Endothelial cell of umbilical vein (primary cell): ENCODE measurements at regions not wholly inside any gene's neighbourhood (a gene's known extent, or its start where the extent isn't known, plus 50 kb on each side); places are given as distances from the start of the nearest gene placed in this dataset.

Source experiments
- BruUV-seq: library from RNA; stranded (reverse); fragments of 400-500 nt; replicated peaks from 2 replicates; lab custom pipeline; 2021; lab: Mats Ljungman, UMichigan
- CTCF ChIA-PET: fragments of 300-600, 350-600 bp; sonication (Branson Sonifier 250); formaldehyde crosslinking; loops from one replicate; lab custom pipeline; 2021; ENCODE audit warnings: antibody characterized with exemption, inconsistent platforms; lab: Charles Lee
- POLR2A ChIA-PET: fragments of 300-600, 350-600 bp; sonication (Branson Sonifier 250); formaldehyde crosslinking; loops from one replicate; lab custom pipeline; 2021; ENCODE audit warnings: antibody characterized with exemption, inconsistent platforms; lab: Charles Lee
- DNase-seq: peaks from one replicate; pipeline ENCODE4 v3.0.0-alpha.2; 2011; ENCODE audit warnings: low read depth, low spot score
- FAIRE-seq: peaks from 2 replicates; lab custom pipeline; 2011; peaks lifted over from hg19 to GRCh38; lab: Jason Lieb, UNC
- H2AFZ ChIP-seq: 2 replicates; pipeline ENCODE4 v1.6.0; 2012; ENCODE audit warnings: low read depth, low read length, control low read depth, inconsistent platforms
- H3K27ac ChIP-seq: 2 replicates; pipeline ENCODE4 v1.5.1; 2011; ENCODE audit warnings: low read depth, mild to moderate bottlenecking, control low read depth, low read length, moderate library complexity; ENCODE audit not compliant: insufficient read depth
- H3K27me3 ChIP-seq, 2 experiments: 2 replicates each; pipeline versions ENCODE4 v1.6.0 to v1.6.1; 2011; ENCODE audit warnings: low read length in 2 of 2, mixed read lengths in 1 of 2; ENCODE audit not compliant: control insufficient read depth in 2 of 2, insufficient read depth in 2 of 2
- H3K36me3 ChIP-seq, 2 experiments: 2 replicates in 1 of 2; 3 replicates in 1 of 2; pipeline ENCODE4 v1.5.1; 2011; ENCODE audit warnings: low read length in 2 of 2, mild to moderate bottlenecking in 1 of 2, moderate library complexity in 1 of 2; ENCODE audit not compliant: control insufficient read depth in 2 of 2, insufficient read depth in 2 of 2; ENCODE audit errors: extremely low read depth in 1 of 2
- H3K4me1 ChIP-seq: 3 replicates; pipeline ENCODE4 v1.5.1; 2011; ENCODE audit warnings: mild to moderate bottlenecking, low read length; ENCODE audit not compliant: control insufficient read depth, insufficient read depth; ENCODE audit errors: extremely low read depth
- H3K4me2 ChIP-seq: 2 replicates; pipeline ENCODE4 v1.6.1; 2011; ENCODE audit warnings: low read length, control low read depth, mixed read lengths; ENCODE audit not compliant: insufficient read depth
- H3K4me3 ChIP-seq, 3 experiments: fragments of 200-600 bp in 1 of 3; sonication (generic), shearing (Covaris generic) in 1 of 3; replicated peaks in 1 of 3; 2 replicates each; pipeline ENCODE4 v1.5.1; 2011 to 2016; ENCODE audit warnings: control low read depth in 3 of 3, low read length in 3 of 3, mild to moderate bottlenecking in 2 of 3, inconsistent platforms in 1 of 3, low read depth in 1 of 3, moderate library complexity in 1 of 3; ENCODE audit not compliant: insufficient read depth in 1 of 3
- H3K79me2 ChIP-seq: 2 replicates; pipeline ENCODE4 v1.6.0; 2012; ENCODE audit warnings: low read length, inconsistent platforms; ENCODE audit not compliant: control insufficient read depth, insufficient read depth
- H3K9ac ChIP-seq: replicated peaks from 2 replicates; pipeline ENCODE3; 2011; ENCODE audit warnings: low read length, control low read depth; ENCODE audit not compliant: insufficient read depth; ENCODE audit errors: extremely low read depth
- H3K9me1 ChIP-seq: replicated peaks from 3 replicates; pipeline ENCODE4 v1.6.0; 2011; ENCODE audit warnings: mild to moderate bottlenecking, low read length; ENCODE audit not compliant: control insufficient read depth, insufficient read depth; ENCODE audit errors: extremely low read depth
- H3K9me3 ChIP-seq: replicated peaks from 2 replicates; pipeline ENCODE4 v1.5.1; 2012; ENCODE audit warnings: low read length, inconsistent platforms; ENCODE audit not compliant: control insufficient read depth, insufficient read depth
- H4K20me1 ChIP-seq: replicated peaks from 2 replicates; pipeline ENCODE3; 2011; ENCODE audit warnings: mild to moderate bottlenecking, low read length; ENCODE audit not compliant: control insufficient read depth, insufficient read depth; ENCODE audit errors: extremely low read depth
- EZH2 ChIP-seq: IDR thresholded peaks from 2 replicates; pipeline ENCODE4 v1.6.1; 2012; ENCODE audit warnings: borderline replicate concordance, low read depth, mild to moderate bottlenecking, moderate library complexity, low read length, inconsistent platforms; ENCODE audit not compliant: severe bottlenecking
- FOS ChIP-seq: IDR thresholded peaks from 2 replicates; pipeline ENCODE4 v1.6.1; 2011; ENCODE audit warnings: mild to moderate bottlenecking, low read length, moderate library complexity, borderline replicate concordance; ENCODE audit not compliant: insufficient read depth
- GATA2 ChIP-seq: IDR thresholded peaks from 2 replicates; pipeline ENCODE4 v1.7.0; 2011; ENCODE audit warnings: low read depth, mild to moderate bottlenecking, moderate library complexity, mixed read lengths, low read length; ENCODE audit not compliant: insufficient read length, insufficient read depth
- JUN ChIP-seq: IDR thresholded peaks from 2 replicates; pipeline ENCODE4 v1.6.1; 2011; ENCODE audit warnings: borderline replicate concordance, low read depth; ENCODE audit not compliant: insufficient read length, insufficient read depth
- MAX ChIP-seq: IDR thresholded peaks from 2 replicates; pipeline ENCODE4 v1.6.1; 2011; ENCODE audit not compliant: insufficient read depth, insufficient read length
- MYC ChIP-seq: IDR thresholded peaks from one replicate; pipeline ENCODE4 v1.6.1; 2011; ENCODE audit warnings: mild to moderate bottlenecking, low read depth, low read length
- POLR2A ChIP-seq: IDR thresholded peaks from 2 replicates; pipeline ENCODE4 v1.6.1; 2012; ENCODE audit warnings: low read depth, mild to moderate bottlenecking, control low read depth, low read length
- POLR2AphosphoS5 ChIP-seq: IDR thresholded peaks from 2 replicates; pipeline ENCODE4 v1.6.1; 2012; ENCODE audit warnings: low read depth, mild to moderate bottlenecking, control low read depth, low read length, moderate library complexity; ENCODE audit not compliant: insufficient read depth
- dilution Hi-C: fragments of 300-500 bp; cut with MboI; formaldehyde crosslinking; loops from one replicate; pipeline ENCODE4 v1.15.0; 2019; ENCODE audit warnings: low sequenced_read_pairs; ENCODE audit not compliant: extremely low pct_ligation_motif_present
- intact Hi-C: fragments of 100-400 bp; cut with micrococcal nuclease; formaldehyde crosslinking; loops from one replicate; pipeline ENCODE4 v1.10.0; 2022
- TF ChIP-seq, protein P1 (sequence below), 2 donors: IDR thresholded peaks; 1 replicate in 1 of 2; 2 replicates in 1 of 2; pipeline ENCODE4 v1.5.1; 2011; ENCODE audit warnings: low read length in 2 of 2, mild to moderate bottlenecking in 2 of 2, moderate library complexity in 2 of 2, control low read depth in 1 of 2, inconsistent platforms in 1 of 2, low read depth in 1 of 2; ENCODE audit not compliant: insufficient read depth in 1 of 2; ENCODE audit errors: extremely low read depth in 1 of 2

GRCh38 chr15:46120713-46121112, 485.9 kb downstream of the SQOR start:
- Histone ChIP-seq H3K9me3 (no peaks in the 10 kb centered on the region), H3K27ac (no peak overlapping the region), H3K27me3 (no peaks in the 10 kb centered on the region), H3K79me2 (no peaks in the 10 kb centered on the region), H3K9me1 (no peaks in the 10 kb centered on the region), H2AFZ (no peak overlapping the region), H3K4me2 (no peak overlapping the region), H4K20me1 (no peaks in the 10 kb centered on the region), H3K9ac (no peak overlapping the region), H3K36me3 (no peaks in the 10 kb centered on the region), H3K4me1 (no peaks in the 10 kb centered on the region), H3K4me3 (no peak overlapping the region)
- FAIRE-seq (no peak), DNase-seq (no peak)
- BruUV-seq: no TSS peak
- POLR2A ChIA-PET: no interaction called here
- TF ChIP-seq FOS (no peak), MAX (no peak), JUN (no peak), GATA2 (no peak), EZH2 (no peak), POLR2A (no peak), POLR2AphosphoS5 (no peak), MYC (no peak)
- TF ChIP-seq, protein P1, sequence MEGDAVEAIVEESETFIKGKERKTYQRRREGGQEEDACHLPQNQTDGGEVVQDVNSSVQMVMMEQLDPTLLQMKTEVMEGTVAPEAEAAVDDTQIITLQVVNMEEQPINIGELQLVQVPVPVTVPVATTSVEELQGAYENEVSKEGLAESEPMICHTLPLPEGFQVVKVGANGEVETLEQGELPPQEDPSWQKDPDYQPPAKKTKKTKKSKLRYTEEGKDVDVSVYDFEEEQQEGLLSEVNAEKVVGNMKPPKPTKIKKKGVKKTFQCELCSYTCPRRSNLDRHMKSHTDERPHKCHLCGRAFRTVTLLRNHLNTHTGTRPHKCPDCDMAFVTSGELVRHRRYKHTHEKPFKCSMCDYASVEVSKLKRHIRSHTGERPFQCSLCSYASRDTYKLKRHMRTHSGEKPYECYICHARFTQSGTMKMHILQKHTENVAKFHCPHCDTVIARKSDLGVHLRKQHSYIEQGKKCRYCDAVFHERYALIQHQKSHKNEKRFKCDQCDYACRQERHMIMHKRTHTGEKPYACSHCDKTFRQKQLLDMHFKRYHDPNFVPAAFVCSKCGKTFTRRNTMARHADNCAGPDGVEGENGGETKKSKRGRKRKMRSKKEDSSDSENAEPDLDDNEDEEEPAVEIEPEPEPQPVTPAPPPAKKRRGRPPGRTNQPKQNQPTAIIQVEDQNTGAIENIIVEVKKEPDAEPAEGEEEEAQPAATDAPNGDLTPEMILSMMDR (IDR thresholded peaks at IDR 0.05; ENCODE audit: extremely low read depth in 1 of 2, insufficient read depth in 1 of 2, low read depth in 1 of 2, low read length in 2 of 2): no peak
- intact Hi-C loops (no loop called here), dilution Hi-C loops (no loop called here)
- CTCF ChIA-PET: no interaction called here
